Colonic mucosa (tissue), 4 donors: ENCODE measurements at regions not wholly inside any gene's neighbourhood (a gene's known extent, or its start where the extent isn't known, plus 50 kb on each side); places are given as distances from the start of the nearest gene placed in this dataset.

Experiments
- DNase-seq: peaks from one replicate; pipeline ENCODE4 v3.0.0-alpha.2; 2020
- H3K27ac ChIP-seq: fragments of 200-600 bp; one replicate; pipeline ENCODE4 v1.8.0; 2021
- H3K27me3 ChIP-seq: fragments of 200-600 bp; one replicate; pipeline ENCODE4 v1.8.0; 2021
- H3K36me3 ChIP-seq: fragments of 200-600 bp; one replicate; pipeline ENCODE4 v1.8.0; 2021
- H3K4me1 ChIP-seq: fragments of 200-600 bp; one replicate; pipeline ENCODE4 v1.8.0; 2021; ENCODE audit warnings: mild to moderate bottlenecking
- H3K4me3 ChIP-seq: fragments of 200-600 bp; one replicate; pipeline ENCODE4 v1.8.0; 2021
- H3K9ac ChIP-seq, 2 donors: one replicate each; pipeline ENCODE4 v1.7.0; 2013; ENCODE audit warnings: control low read depth in 2 of 2, low read depth in 2 of 2, low read length in 2 of 2
- H3K9me3 ChIP-seq: fragments of 200-600 bp; one replicate; pipeline ENCODE4 v1.8.0; 2021
- CTCF ChIP-seq: fragments of 200-600 bp; IDR thresholded peaks from one replicate; pipeline ENCODE4 v1.8.0; 2022; ENCODE audit warnings: antibody characterized with exemption, mild to moderate bottlenecking
- intact Hi-C: fragments of 100-400 bp; cut with DNase I; formaldehyde crosslinking; loops from one replicate; pipeline ENCODE4 v1.14.1; 2022
- donor health status: healthy.
- donor health status: DM: no; HTN: no; CAD: no.
- donor health status: DM: no; HTN: no; CAD: no.

- H3K9me3 ChIP-seq = no peaks in the 10 kb centered on the region
- no peak overlapping the region for H3K27ac ChIP-seq
- H3K9ac ChIP-seq = no peak overlapping the region
- DNase-seq = no peak
- no peak for TF ChIP-seq CTCF
- H3K36me3 ChIP-seq = no peaks in the 10 kb centered on the region
- H3K27me3 ChIP-seq = no peaks in the 10 kb centered on the region
- H3K4me3 ChIP-seq = no peak overlapping the region
- intact Hi-C loops = no loop called here
- no peaks in the 10 kb centered on the region for H3K4me1 ChIP-seq
Observed at GRCh38 chr4:14902342-14902741, 99.9 kb upstream of the CPEB2 start.

GRCh38 chr4:14903321-14903720 lies 99.0 kb upstream of the CPEB2 start:
- TF ChIP-seq CTCF = no peak
- intact Hi-C loops = no loop called here
- no peak overlapping the region for H3K4me3 ChIP-seq
- H3K27me3 ChIP-seq = no peaks in the 10 kb centered on the region
- H3K9ac ChIP-seq = no peak overlapping the region
- H3K36me3 ChIP-seq = no peaks in the 10 kb centered on the region
- H3K27ac ChIP-seq = no peak overlapping the region
- no peak for DNase-seq
- no peaks in the 10 kb centered on the region for H3K4me1 ChIP-seq
- no peaks in the 10 kb centered on the region for H3K9me3 ChIP-seq

- no peak for DNase-seq
- no peaks in the 10 kb centered on the region for H3K4me1 ChIP-seq
- TF ChIP-seq CTCF = no peak
- intact Hi-C loops = no loop called here
- no peaks in the 10 kb centered on the region for H3K27me3 ChIP-seq
- H3K4me3 ChIP-seq = no peak overlapping the region
- H3K9ac ChIP-seq = no peak overlapping the region
- H3K9me3 ChIP-seq = no peaks in the 10 kb centered on the region
- no peak overlapping the region for H3K27ac ChIP-seq
- H3K36me3 ChIP-seq = no peaks in the 10 kb centered on the region
Observed at GRCh38 chr4:14906805-14907204, 95.5 kb upstream of the CPEB2 start.

GRCh38 chr4:14908635-14909034 lies 93.6 kb upstream of the CPEB2 start:
- no peak for TF ChIP-seq CTCF
- Histone ChIP-seq H3K4me3 (no peak overlapping the region), H3K9me3 (no peaks in the 10 kb centered on the region), H3K9ac (no peak overlapping the region), H3K36me3 (no peaks in the 10 kb centered on the region), H3K27ac (no peak overlapping the region), H3K27me3 (no peaks in the 10 kb centered on the region), H3K4me1 (no peaks in the 10 kb centered on the region)
- DNase-seq = no peak
- intact Hi-C loops = no loop called here

GRCh38 chr4:14910411-14910810 lies 91.9 kb upstream of the CPEB2 start:
- no peak overlapping the region for H3K27ac ChIP-seq
- DNase-seq = no peak
- H3K4me3 ChIP-seq = no peak overlapping the region
- intact Hi-C loops = no loop called here
- H3K4me1 ChIP-seq = no peaks in the 10 kb centered on the region
- TF ChIP-seq CTCF = no peak
- H3K9ac ChIP-seq = no peak overlapping the region
- no peaks in the 10 kb centered on the region for H3K9me3 ChIP-seq
- H3K27me3 ChIP-seq = no peaks in the 10 kb centered on the region
- H3K36me3 ChIP-seq = no peaks in the 10 kb centered on the region

GRCh38 chr4:14912426-14912825 lies 89.9 kb upstream of the CPEB2 start:
- H3K27ac ChIP-seq = no peak overlapping the region
- TF ChIP-seq CTCF = no peak
- H3K27me3 ChIP-seq = no peaks in the 10 kb centered on the region
- H3K36me3 ChIP-seq = no peaks in the 10 kb centered on the region
- H3K9ac ChIP-seq = no peak overlapping the region
- no peak for DNase-seq
- no peaks in the 10 kb centered on the region for H3K4me1 ChIP-seq
- H3K9me3 ChIP-seq = no peaks in the 10 kb centered on the region
- intact Hi-C loops = no loop called here
- H3K4me3 ChIP-seq = no peak overlapping the region
